Lung (tissue), 11 donors: ENCODE measurements at regions not wholly inside any gene's neighbourhood (a gene's known extent, or its start where the extent isn't known, plus 50 kb on each side); places are given as distances from the start of the nearest gene placed in this dataset.

Experiments
- ATAC-seq: fragments of 200-7000 bp; cut with Tn5 transposase; one replicate; pipeline ENCODE4 v1.9.1; 2020; ENCODE audit warnings: moderate number of reproducible peaks; ENCODE audit not compliant: insufficient read depth, low FRiP score
- DNase-seq, 3 donors: peaks; one replicate each; pipeline ENCODE4 v3.0.0-alpha.2; 2013 to 2017
- H3K27ac ChIP-seq, 2 donors: one replicate each; pipeline ENCODE4 v1.5.1; 2013; ENCODE audit warnings: mild to moderate bottlenecking in 2 of 2, moderate library complexity in 2 of 2, control low read depth in 1 of 2, inconsistent platforms in 1 of 2, low read depth in 1 of 2, low read length in 1 of 2
- H3K27me3 ChIP-seq, 3 donors: one replicate each; pipeline ENCODE4 v1.5.1; 2013; ENCODE audit warnings: low read length in 2 of 3; ENCODE audit not compliant: control insufficient read depth in 3 of 3, insufficient read depth in 3 of 3
- H3K36me3 ChIP-seq, 4 donors: one replicate each; pipeline ENCODE4 v1.5.1; 2013; ENCODE audit warnings: low read length in 4 of 4, mild to moderate bottlenecking in 1 of 4, moderate library complexity in 1 of 4; ENCODE audit not compliant: control insufficient read depth in 4 of 4, insufficient read depth in 4 of 4
- H3K4me1 ChIP-seq, 5 donors: one replicate each; pipeline ENCODE4 v1.5.1; 2013; ENCODE audit warnings: low read length in 5 of 5, mild to moderate bottlenecking in 2 of 5, moderate library complexity in 1 of 5; ENCODE audit not compliant: control insufficient read depth in 5 of 5, insufficient read depth in 5 of 5
- H3K4me3 ChIP-seq: one replicate; pipeline ENCODE4 v1.5.1; 2013; ENCODE audit warnings: mild to moderate bottlenecking, control low read depth, moderate library complexity
- H3K9ac ChIP-seq, 2 donors: one replicate each; pipeline ENCODE4 v1.5.1; 2013; ENCODE audit warnings: low read length in 2 of 2, control low read depth in 1 of 2; ENCODE audit not compliant: insufficient read depth in 1 of 2
- H3K9me3 ChIP-seq, 4 donors: one replicate each; pipeline ENCODE4 v1.5.1; 2013; ENCODE audit warnings: low read length in 3 of 4, mild to moderate bottlenecking in 1 of 4, moderate library complexity in 1 of 4; ENCODE audit not compliant: control insufficient read depth in 4 of 4, insufficient read depth in 3 of 4
- CTCF ChIP-seq: IDR thresholded peaks from 2 replicates; pipeline ENCODE4 v1.5.1; 2012; ENCODE audit warnings: mild to moderate bottlenecking; ENCODE audit errors: control extremely low read depth, extremely low read depth
- WGBS, 2 donors: extraction: QIAGEN DNeasy Blood & Tissue Kit; methylation state at CpG; one replicate each; pipeline ENCODE4 v1.1.7; 2013; 5-methylcytosine and 5-hydroxymethylcytosine counted together
- donor health status: control.
- donor health status: control.
- donor health status: Bipolar disorder and iron deficiency.
- donor health status: healthy.
- donor health status: DM: yes; HTN: yes; CAD: no.

- H3K4me1 ChIP-seq = peaks cover 0 to 2% (median 0%) of the 10 kb centered on the region in 5 donors
- no peak overlapping the region for H3K9ac ChIP-seq
- WGBS, 2 donors = 80 to 81% methylated on average over 5 of the region's 5 CpGs
- no peaks in the 10 kb centered on the region for H3K36me3 ChIP-seq
- no peak overlapping the region for H3K4me3 ChIP-seq
- no peak overlapping the region for H3K27ac ChIP-seq
- ATAC-seq = no peak
- H3K27me3 ChIP-seq = no peaks in the 10 kb centered on the region
- no peak for DNase-seq
- no peak for TF ChIP-seq CTCF
- no peaks in the 10 kb centered on the region for H3K9me3 ChIP-seq
Measured at GRCh38 chr1:222967466-222968240, 152.8 kb downstream of the DISP1 start.

GRCh38 chr1:222970040-222970439 lies 155.2 kb downstream of the DISP1 start:
- Histone ChIP-seq H3K36me3 (no peaks in the 10 kb centered on the region), H3K27me3 (no peaks in the 10 kb centered on the region), H3K4me1 (peaks cover 0 to 2% (median 0%) of the 10 kb centered on the region in 5 donors), H3K4me3 (no peak overlapping the region), H3K27ac (no peak overlapping the region), H3K9me3 (no peaks in the 10 kb centered on the region), H3K9ac (no peak overlapping the region)
- no peak for ATAC-seq
- 52 to 77% methylated on average over 8 of the region's 8 CpGs for WGBS, 2 donors
- TF ChIP-seq CTCF = no peak
- DNase-seq = no peak

DNA sequence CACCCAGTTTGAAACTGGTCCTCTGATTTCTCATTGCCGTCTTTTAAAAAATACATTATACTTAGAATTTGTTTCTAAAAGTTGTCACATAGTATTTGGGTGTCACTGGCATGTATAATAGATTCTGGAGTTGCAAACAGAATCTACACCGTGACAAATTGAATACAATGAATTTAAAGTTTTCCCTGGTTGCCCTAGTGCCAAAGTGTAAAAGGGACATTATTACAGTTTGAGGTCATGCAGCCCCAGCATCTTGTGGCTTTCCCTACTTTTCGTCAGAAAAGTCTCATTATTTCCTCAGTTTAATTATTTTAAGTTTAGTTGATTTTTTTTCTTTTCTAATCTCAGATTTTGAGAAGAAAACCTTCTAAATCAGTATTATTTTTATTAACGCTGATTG lies 155.9 kb downstream of the DISP1 start:
- Histone ChIP-seq H3K4me1 (peaks cover 0 to 5% (median 2%) of the 10 kb centered on the region in 5 donors), H3K27ac (no peak overlapping the region), H3K9ac (no peak overlapping the region), H3K27me3 (no peaks in the 10 kb centered on the region), H3K36me3 (no peaks in the 10 kb centered on the region), H3K4me3 (no peak overlapping the region), H3K9me3 (no peaks in the 10 kb centered on the region)
- TF ChIP-seq CTCF = no peak
- no peak for DNase-seq
- 78 to 94% methylated on average over 4 of the region's 4 CpGs for WGBS, 2 donors
- ATAC-seq = no peak
